Hepatocyte (in vitro differentiated cells): ENCODE measurements at regions not wholly inside any gene's neighbourhood (a gene's known extent, or its start where the extent isn't known, plus 50 kb on each side); places are given as distances from the start of the nearest gene placed in this dataset.

Experiments
- DNase-seq: peaks from one replicate; pipeline ENCODE4 v3.0.0-alpha.2; 2016; ENCODE audit warnings: low spot score
- H2AFZ ChIP-seq: fragments of 200-600 bp; sonication (generic); 2 replicates; pipeline ENCODE4 v1.6.0; 2016; ENCODE audit warnings: antibody characterized with exemption, mild to moderate bottlenecking
- H3K27ac ChIP-seq: fragments of 200-600 bp; sonication (generic); 2 replicates; pipeline ENCODE4 v1.5.1; 2016; ENCODE audit warnings: mild to moderate bottlenecking
- H3K27me3 ChIP-seq: fragments of 200-600 bp; sonication (generic); 2 replicates; pipeline ENCODE4 v1.6.1; 2016
- H3K36me3 ChIP-seq: fragments of 200-600 bp; sonication (generic); replicated peaks from 2 replicates; pipeline ENCODE4 v1.5.1; 2016; ENCODE audit warnings: low read depth; ENCODE audit not compliant: insufficient read depth
- H3K4me1 ChIP-seq: fragments of 200-600 bp; sonication (generic); 2 replicates; pipeline ENCODE4 v1.5.1; 2016; ENCODE audit warnings: mild to moderate bottlenecking, moderate library complexity; ENCODE audit not compliant: insufficient read depth
- H3K4me2 ChIP-seq: fragments of 200-600 bp; sonication (generic); 2 replicates; pipeline ENCODE4 v1.6.0; 2016
- H3K4me3 ChIP-seq: fragments of 200-600 bp; sonication (generic); 2 replicates; pipeline ENCODE4 v1.5.1; 2016; ENCODE audit warnings: mild to moderate bottlenecking
- H3K79me2 ChIP-seq: fragments of 200-600 bp; sonication (generic); 2 replicates; pipeline ENCODE4 v1.6.0; 2017; ENCODE audit warnings: mild to moderate bottlenecking
- H3K9me2 ChIP-seq: fragments of 200-600 bp; sonication (generic); replicated peaks from 2 replicates; pipeline ENCODE4 v1.6.0; 2017; ENCODE audit warnings: mild to moderate bottlenecking; ENCODE audit not compliant: insufficient read depth
- H3K9me3 ChIP-seq: fragments of 200-600 bp; sonication (generic); 2 replicates; pipeline ENCODE4 v1.5.1; 2016; ENCODE audit warnings: low read depth, mild to moderate bottlenecking
- H4K20me1 ChIP-seq: fragments of 200-600 bp; sonication (generic); 2 replicates; pipeline ENCODE4 v1.6.0; 2016; ENCODE audit warnings: mild to moderate bottlenecking; ENCODE audit not compliant: insufficient read depth, poor library complexity, severe bottlenecking
- EZH2 ChIP-seq: fragments of 200-600 bp; sonication (generic); IDR thresholded peaks from 2 replicates; pipeline ENCODE4 v1.6.1; 2016; ENCODE audit warnings: antibody characterized with exemption, mild to moderate bottlenecking, borderline replicate concordance
- EZH2phosphoT487 ChIP-seq: fragments of 200-600 bp; sonication (generic); IDR thresholded peaks from one replicate; pipeline ENCODE4 v1.6.1; 2018; ENCODE audit warnings: antibody characterized with exemption, mild to moderate bottlenecking, low read depth, moderate library complexity; ENCODE audit not compliant: unreplicated experiment, severe bottlenecking
- WGBS: methylation state at CpG from one replicate; pipeline ENCODE4 v1.1.6; 2016; ENCODE audit warnings: low lambda C conversion rate; ENCODE audit errors: missing lambda C conversion rate; 5-methylcytosine and 5-hydroxymethylcytosine counted together
- TF ChIP-seq, protein P1 (sequence below): fragments of 200-600 bp; sonication (generic); IDR thresholded peaks from 2 replicates; pipeline ENCODE4 v1.5.1; 2016; ENCODE audit warnings: antibody characterized with exemption, mild to moderate bottlenecking; ENCODE audit not compliant: poor library complexity

- no peaks in the 10 kb centered on the region for H3K9me2 ChIP-seq
- no peak for DNase-seq
- H3K4me2 ChIP-seq, result no peak overlapping the region
- H3K27ac ChIP-seq, result no peak overlapping the region
- no peaks in the 10 kb centered on the region for H3K4me1 ChIP-seq
- no peak overlapping the region for H2AFZ ChIP-seq
- H3K36me3 ChIP-seq, result no peaks in the 10 kb centered on the region
- no peaks in the 10 kb centered on the region for H3K27me3 ChIP-seq
- no peaks in the 10 kb centered on the region for H3K79me2 ChIP-seq
- TF ChIP-seq, protein P1, sequence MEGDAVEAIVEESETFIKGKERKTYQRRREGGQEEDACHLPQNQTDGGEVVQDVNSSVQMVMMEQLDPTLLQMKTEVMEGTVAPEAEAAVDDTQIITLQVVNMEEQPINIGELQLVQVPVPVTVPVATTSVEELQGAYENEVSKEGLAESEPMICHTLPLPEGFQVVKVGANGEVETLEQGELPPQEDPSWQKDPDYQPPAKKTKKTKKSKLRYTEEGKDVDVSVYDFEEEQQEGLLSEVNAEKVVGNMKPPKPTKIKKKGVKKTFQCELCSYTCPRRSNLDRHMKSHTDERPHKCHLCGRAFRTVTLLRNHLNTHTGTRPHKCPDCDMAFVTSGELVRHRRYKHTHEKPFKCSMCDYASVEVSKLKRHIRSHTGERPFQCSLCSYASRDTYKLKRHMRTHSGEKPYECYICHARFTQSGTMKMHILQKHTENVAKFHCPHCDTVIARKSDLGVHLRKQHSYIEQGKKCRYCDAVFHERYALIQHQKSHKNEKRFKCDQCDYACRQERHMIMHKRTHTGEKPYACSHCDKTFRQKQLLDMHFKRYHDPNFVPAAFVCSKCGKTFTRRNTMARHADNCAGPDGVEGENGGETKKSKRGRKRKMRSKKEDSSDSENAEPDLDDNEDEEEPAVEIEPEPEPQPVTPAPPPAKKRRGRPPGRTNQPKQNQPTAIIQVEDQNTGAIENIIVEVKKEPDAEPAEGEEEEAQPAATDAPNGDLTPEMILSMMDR, result no peak
- no peak for TF ChIP-seq EZH2
- no peak for TF ChIP-seq EZH2phosphoT487
- no peaks in the 10 kb centered on the region for H4K20me1 ChIP-seq
- no peak overlapping the region for H3K4me3 ChIP-seq
- no peaks in the 10 kb centered on the region for H3K9me3 ChIP-seq
- 61% methylated on average over 1 of the region's 1 CpG for whole genome bisulfite sequencing
Observed at GRCh38 chr4:89425023-89425422, 117.4 kb upstream of the GPRIN3 start.

DNA sequence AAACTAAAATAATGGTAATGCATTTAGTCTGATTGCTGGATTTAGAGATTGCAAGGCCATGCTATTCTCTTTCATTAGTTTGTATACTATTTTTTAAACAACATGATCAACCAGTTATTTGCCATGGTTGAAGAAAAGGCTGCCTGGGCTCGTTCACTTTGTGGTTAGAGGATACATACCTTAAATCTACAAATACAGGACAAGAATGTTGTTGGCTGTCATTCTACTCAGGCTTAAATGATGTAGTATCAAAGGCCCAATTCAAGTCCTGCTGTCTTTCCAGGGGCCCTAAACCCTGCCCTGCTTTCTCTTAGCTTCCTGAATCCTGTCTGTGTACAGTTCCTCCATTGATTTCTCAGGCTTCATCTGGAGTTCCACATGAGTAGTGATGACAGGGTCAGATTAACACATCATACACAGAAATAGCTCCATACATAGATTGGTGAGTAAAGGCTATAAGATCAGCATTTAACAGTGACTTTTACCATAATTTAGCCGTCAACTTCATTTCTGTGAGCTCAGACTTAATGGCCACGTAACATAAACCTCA is 114.9 kb upstream of the GPRIN3 start:
- H3K36me3 ChIP-seq, result no peaks in the 10 kb centered on the region
- no peak for DNase-seq
- H3K79me2 ChIP-seq, result no peaks in the 10 kb centered on the region
- 86% methylated on average over 3 of the region's 3 CpGs for WGBS
- H3K27ac ChIP-seq, result no peak overlapping the region
- H3K4me3 ChIP-seq, result no peak overlapping the region
- TF ChIP-seq EZH2phosphoT487, result no peak
- no peak for TF ChIP-seq EZH2
- TF ChIP-seq, protein P1, result no peak
- no peak overlapping the region for H2AFZ ChIP-seq
- no peaks in the 10 kb centered on the region for H3K9me2 ChIP-seq
- H3K4me2 ChIP-seq, result no peak overlapping the region
- H3K27me3 ChIP-seq, result no peaks in the 10 kb centered on the region
- H4K20me1 ChIP-seq, result no peaks in the 10 kb centered on the region
- H3K9me3 ChIP-seq, result no peaks in the 10 kb centered on the region
- H3K4me1 ChIP-seq, result no peaks in the 10 kb centered on the region

GRCh38 chr4:89420507-89420906 is 112.9 kb upstream of the GPRIN3 start:
- Histone ChIP-seq H3K27ac (no peak overlapping the region), H3K4me3 (no peak overlapping the region), H2AFZ (no peak overlapping the region), H3K4me1 (no peaks in the 10 kb centered on the region), H3K9me3 (no peaks in the 10 kb centered on the region), H4K20me1 (no peaks in the 10 kb centered on the region), H3K27me3 (no peaks in the 10 kb centered on the region), H3K79me2 (no peaks in the 10 kb centered on the region), H3K9me2 (no peaks in the 10 kb centered on the region), H3K4me2 (no peak overlapping the region), H3K36me3 (no peaks in the 10 kb centered on the region)
- TF ChIP-seq EZH2, result no peak
- TF ChIP-seq, protein P1, result no peak
- no peak for TF ChIP-seq EZH2phosphoT487
- no peak for DNase-seq
- 92% methylated on average over 2 of the region's 2 CpGs for WGBS
